ENCODE measurements at regions not wholly inside any gene's neighbourhood (a gene's known extent, or its start where the extent isn't known, plus 50 kb on each side); places are given as distances from the start of the nearest gene placed in this dataset.
"Not testable (repeated sequence)": the region's sequence is repeated elsewhere in the genome, so short reads cannot be mapped to it uniquely, and the experiment has no call there.

GRCh38 chr1:185464777-185465176 lies 147.7 kb upstream of the IVNS1ABP start:
- no CpG with 5 or more reads among the region's 4 CpGs for WGBS (ENCODE audit: extremely low coverage, insufficient coverage, insufficient read length)

DNA sequence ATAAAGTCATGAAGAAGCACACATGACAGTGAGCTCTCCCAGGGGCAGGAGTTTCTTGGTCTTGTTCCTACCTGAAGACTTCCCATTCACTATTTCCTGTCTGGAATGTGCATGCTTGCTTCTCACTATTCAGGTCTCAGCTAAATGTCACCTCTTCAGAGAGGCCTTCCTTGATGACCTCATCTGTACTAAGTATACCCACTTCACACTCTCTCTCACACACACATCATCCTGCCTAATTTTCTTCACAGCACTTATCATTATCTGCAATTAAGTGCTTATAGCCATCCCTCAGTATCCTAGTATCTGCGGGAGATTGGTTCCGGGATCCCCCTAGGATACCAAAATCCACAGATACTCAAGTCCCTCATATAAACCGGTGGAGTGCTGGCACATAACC lies 146.4 kb upstream of the IVNS1ABP start:
- no peak for DNase-seq
- Histone ChIP-seq H3K9ac (ENCODE audit: low read length) (no peak overlapping the region), H3K18ac (ENCODE audit: low read length) (no peak overlapping the region), H3K4ac (ENCODE audit: low read depth, low read length) (no peak overlapping the region), H4K91ac (ENCODE audit: low read depth, low read length) (no peak overlapping the region), H3K4me3 (ENCODE audit: low read depth, low read length) (no peak overlapping the region), H2BK120ac (ENCODE audit: insufficient read depth, low read length, poor library complexity) (no peak overlapping the region), H2AFZ (ENCODE audit: insufficient read depth, low read length, poor library complexity) (no peak overlapping the region), H2BK5ac (ENCODE audit: low read depth, low read length, poor library complexity) (no peak overlapping the region), H3K9me3 (ENCODE audit: insufficient read depth, low read depth, low read length) (no peaks in the 10 kb centered on the region), H3K79me2 (ENCODE audit: control insufficient read depth, insufficient read depth, low read length, poor library complexity) (no peaks in the 10 kb centered on the region), H3K4me2 (ENCODE audit: low read length) (no peak overlapping the region), H3K14ac (ENCODE audit: low read length) (no peak overlapping the region), H4K12ac (ENCODE audit: low read depth, low read length) (no peak overlapping the region), H3K27ac (ENCODE audit: low read depth, low read length) (no peak overlapping the region), H2BK12ac (ENCODE audit: low read length) (no peak overlapping the region), H3K4me1 (ENCODE audit: control insufficient read depth in 1 of 2, insufficient read depth in 2 of 2, low read length in 2 of 2) (peaks cover 0 to 7% of the 10 kb centered on the region in 2 experiments), H3K27me3 (ENCODE audit: insufficient read depth, low read length) (no peaks in the 10 kb centered on the region), H3K23ac (ENCODE audit: low read length) (no peak overlapping the region), H3K79me1 (ENCODE audit: low read length) (no peaks in the 10 kb centered on the region), H4K8ac (ENCODE audit: low read depth, low read length) (no peak overlapping the region), H2AK5ac (ENCODE audit: low read length) (no peak overlapping the region), H3K36me3 (ENCODE audit: control insufficient read depth in 1 of 2, insufficient read depth in 2 of 2, low read length in 2 of 2) (no peaks in the 10 kb centered on the region)
- WGBS (ENCODE audit: extremely low coverage, insufficient coverage, insufficient read length), result no CpG with 5 or more reads among the region's 3 CpGs

More at GRCh38 chr1:185464777-185465176, 147.7 kb upstream of the IVNS1ABP start:
- Histone ChIP-seq H3K36me3 (ENCODE audit: control insufficient read depth in 1 of 2, insufficient read depth in 2 of 2, low read length in 2 of 2) (no peaks in the 10 kb centered on the region), H3K14ac (ENCODE audit: low read length) (no peak overlapping the region), H4K12ac (ENCODE audit: low read depth, low read length) (no peak overlapping the region), H4K91ac (ENCODE audit: low read depth, low read length) (no peak overlapping the region), H3K4me3 (ENCODE audit: low read depth, low read length) (no peak overlapping the region), H2AK5ac (ENCODE audit: low read length) (no peak overlapping the region), H3K79me2 (ENCODE audit: control insufficient read depth, insufficient read depth, low read length, poor library complexity) (no peaks in the 10 kb centered on the region), H2BK120ac (ENCODE audit: insufficient read depth, low read length, poor library complexity) (no peak overlapping the region), H3K4ac (ENCODE audit: low read depth, low read length) (no peak overlapping the region), H3K23ac (ENCODE audit: low read length) (no peak overlapping the region), H2AFZ (ENCODE audit: insufficient read depth, low read length, poor library complexity) (no peak overlapping the region), H3K27me3 (ENCODE audit: insufficient read depth, low read length) (no peaks in the 10 kb centered on the region), H2BK12ac (ENCODE audit: low read length) (no peak overlapping the region), H2BK5ac (ENCODE audit: low read depth, low read length, poor library complexity) (no peak overlapping the region), H3K4me1 (ENCODE audit: control insufficient read depth in 1 of 2, insufficient read depth in 2 of 2, low read length in 2 of 2) (peaks cover 0 to 7% of the 10 kb centered on the region in 2 experiments), H3K18ac (ENCODE audit: low read length) (no peak overlapping the region), H3K9ac (ENCODE audit: low read length) (no peak overlapping the region), H4K8ac (ENCODE audit: low read depth, low read length) (no peak overlapping the region), H3K4me2 (ENCODE audit: low read length) (no peak overlapping the region), H3K79me1 (ENCODE audit: low read length) (no peaks in the 10 kb centered on the region), H3K27ac (ENCODE audit: low read depth, low read length) (no peak overlapping the region), H3K9me3 (ENCODE audit: insufficient read depth, low read depth, low read length) (no peaks in the 10 kb centered on the region)
- no peak for DNase-seq

DNA sequence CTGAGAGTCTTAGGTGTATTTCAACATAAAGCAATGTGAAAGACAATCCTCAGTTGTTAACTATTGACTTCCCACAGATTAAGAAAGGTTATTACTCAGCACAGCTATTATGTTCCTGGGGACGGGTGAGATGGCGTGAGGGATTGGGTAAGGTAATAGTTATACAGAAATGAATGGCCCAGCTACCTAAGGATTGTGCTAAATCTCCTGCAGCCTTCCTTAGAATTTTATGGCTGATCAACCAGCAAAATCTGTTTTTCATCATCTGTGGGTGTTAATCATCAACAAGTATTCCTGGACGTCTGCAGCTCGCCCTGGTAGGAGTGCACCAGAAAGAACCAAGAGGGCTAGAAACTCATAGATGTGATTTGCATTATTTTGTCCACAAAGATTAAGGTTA lies 146.0 kb upstream of the IVNS1ABP start:
- WGBS (ENCODE audit: extremely low coverage, insufficient coverage, insufficient read length), result no CpG with 5 or more reads among the region's 4 CpGs

GRCh38 chr1:185460723-185461122 lies 143.7 kb upstream of the IVNS1ABP start:
- not testable (repeated sequence) for H3K4me2 ChIP-seq (ENCODE audit: low read length); H3K4me3 ChIP-seq (ENCODE audit: low read depth, low read length); H3K27ac ChIP-seq (ENCODE audit: low read depth, low read length); H3K18ac ChIP-seq (ENCODE audit: low read length); H3K27me3 ChIP-seq (ENCODE audit: insufficient read depth, low read length); H3K9me3 ChIP-seq (ENCODE audit: insufficient read depth, low read depth, low read length); H3K4me1 ChIP-seq (ENCODE audit: control insufficient read depth in 1 of 2, insufficient read depth in 2 of 2, low read length in 2 of 2); H2AFZ ChIP-seq (ENCODE audit: insufficient read depth, low read length, poor library complexity); H3K79me1 ChIP-seq (ENCODE audit: low read length); H2BK12ac ChIP-seq (ENCODE audit: low read length); H3K14ac ChIP-seq (ENCODE audit: low read length); H3K79me2 ChIP-seq (ENCODE audit: control insufficient read depth, insufficient read depth, low read length, poor library complexity); H3K36me3 ChIP-seq (ENCODE audit: control insufficient read depth in 1 of 2, insufficient read depth in 2 of 2, low read length in 2 of 2); H4K12ac ChIP-seq (ENCODE audit: low read depth, low read length); H3K4ac ChIP-seq (ENCODE audit: low read depth, low read length); DNase-seq; H3K23ac ChIP-seq (ENCODE audit: low read length); H2BK5ac ChIP-seq (ENCODE audit: low read depth, low read length, poor library complexity); H3K9ac ChIP-seq (ENCODE audit: low read length); H4K91ac ChIP-seq (ENCODE audit: low read depth, low read length); H2AK5ac ChIP-seq (ENCODE audit: low read length); H4K8ac ChIP-seq (ENCODE audit: low read depth, low read length); H2BK120ac ChIP-seq (ENCODE audit: insufficient read depth, low read length, poor library complexity)
- no CpG with 5 or more reads among the region's 4 CpGs for WGBS (ENCODE audit: extremely low coverage, insufficient coverage, insufficient read length)

More for the DNA sequence above, 146.0 kb upstream of the IVNS1ABP start:
- no peak overlapping the region for H3K4me3 ChIP-seq (ENCODE audit: low read depth, low read length)
- no peaks in the 10 kb centered on the region for H3K36me3 ChIP-seq (ENCODE audit: control insufficient read depth in 1 of 2, insufficient read depth in 2 of 2, low read length in 2 of 2)
- H2AK5ac ChIP-seq (ENCODE audit: low read length), result no peak overlapping the region
- H3K4me1 ChIP-seq (ENCODE audit: control insufficient read depth in 1 of 2, insufficient read depth in 2 of 2, low read length in 2 of 2), result peaks cover 0 to 7% of the 10 kb centered on the region in 2 experiments
- H4K91ac ChIP-seq (ENCODE audit: low read depth, low read length), result no peak overlapping the region
- no peak overlapping the region for H3K4me2 ChIP-seq (ENCODE audit: low read length)
- no peak overlapping the region for H3K9ac ChIP-seq (ENCODE audit: low read length)
- no peak for DNase-seq
- no peak overlapping the region for H2AFZ ChIP-seq (ENCODE audit: insufficient read depth, low read length, poor library complexity)
- no peaks in the 10 kb centered on the region for H3K9me3 ChIP-seq (ENCODE audit: insufficient read depth, low read depth, low read length)
- no peak overlapping the region for H2BK5ac ChIP-seq (ENCODE audit: low read depth, low read length, poor library complexity)
- H3K18ac ChIP-seq (ENCODE audit: low read length), result no peak overlapping the region
- H2BK120ac ChIP-seq (ENCODE audit: insufficient read depth, low read length, poor library complexity), result no peak overlapping the region
- no peak overlapping the region for H4K8ac ChIP-seq (ENCODE audit: low read depth, low read length)
- H3K27ac ChIP-seq (ENCODE audit: low read depth, low read length), result no peak overlapping the region
- no peaks in the 10 kb centered on the region for H3K27me3 ChIP-seq (ENCODE audit: insufficient read depth, low read length)
- no peak overlapping the region for H3K23ac ChIP-seq (ENCODE audit: low read length)
- H3K14ac ChIP-seq (ENCODE audit: low read length), result no peak overlapping the region
- no peaks in the 10 kb centered on the region for H3K79me2 ChIP-seq (ENCODE audit: control insufficient read depth, insufficient read depth, low read length, poor library complexity)
- H3K79me1 ChIP-seq (ENCODE audit: low read length), result no peaks in the 10 kb centered on the region
- no peak overlapping the region for H2BK12ac ChIP-seq (ENCODE audit: low read length)
- no peak overlapping the region for H4K12ac ChIP-seq (ENCODE audit: low read depth, low read length)
- H3K4ac ChIP-seq (ENCODE audit: low read depth, low read length), result no peak overlapping the region
